ENCODE measurements at regions not wholly inside any gene's neighbourhood (a gene's known extent, or its start where the extent isn't known, plus 50 kb on each side); places are given as distances from the start of the nearest gene placed in this dataset.

- no peak for TF ChIP-seq POLR2A (IDR thresholded peaks at IDR 0.05; ENCODE audit: low read depth, low read length)
- DNase-seq (ENCODE audit: insufficient read length, low spot score) (no peak), FAIRE-seq (peak; percentile 57)
These were observed 126.3 kb upstream of the PRNP start for GRCh38 chr20:4559906-4560305.

- DNase-seq (ENCODE audit: insufficient read length, low spot score): no peak
- FAIRE-seq: no peak
- TF ChIP-seq POLR2A (IDR thresholded peaks at IDR 0.05; ENCODE audit: low read depth, low read length): no peak
These were observed 127.2 kb upstream of the PRNP start for GRCh38 chr20:4559106-4559505.

GRCh38 chr20:4556781-4557180 is 129.5 kb upstream of the PRNP start:
- DNase-seq (ENCODE audit: insufficient read length, low spot score): no peak
- no peak for TF ChIP-seq POLR2A (IDR thresholded peaks at IDR 0.05; ENCODE audit: low read depth, low read length)
- peak; percentile 6 for FAIRE-seq

GRCh38 chr20:4555188-4555890 is 130.9 kb upstream of the PRNP start:
- TF ChIP-seq POLR2A (IDR thresholded peaks at IDR 0.05; ENCODE audit: low read depth, low read length): no peak
- FAIRE-seq (peak; percentile 100), DNase-seq (ENCODE audit: insufficient read length, low spot score) (no peak)

- FAIRE-seq (no peak), DNase-seq (ENCODE audit: insufficient read length, low spot score) (no peak)
- no peak for TF ChIP-seq POLR2A (IDR thresholded peaks at IDR 0.05; ENCODE audit: low read depth, low read length)
These were observed 131.9 kb upstream of the PRNP start for GRCh38 chr20:4554346-4554745.

GRCh38 chr20:4552075-4552640 is 134.1 kb upstream of the PRNP start:
- DNase-seq (ENCODE audit: insufficient read length, low spot score): no peak
- FAIRE-seq: no peak
- TF ChIP-seq POLR2A (IDR thresholded peaks at IDR 0.05; ENCODE audit: low read depth, low read length): no peak

GRCh38 chr20:4550740-4551139 is 135.5 kb upstream of the PRNP start:
- FAIRE-seq: peak; percentile 93

GRCh38 chr20:4549711-4550259 is 136.5 kb upstream of the PRNP start:
- FAIRE-seq (no peak), DNase-seq (ENCODE audit: insufficient read length, low spot score) (no peak)
- no peak for TF ChIP-seq POLR2A (IDR thresholded peaks at IDR 0.05; ENCODE audit: low read depth, low read length)

More at GRCh38 chr20:4550740-4551139, 135.5 kb upstream of the PRNP start:
- no peak for TF ChIP-seq POLR2A (IDR thresholded peaks at IDR 0.05; ENCODE audit: low read depth, low read length)
- DNase-seq (ENCODE audit: insufficient read length, low spot score): no peak

GRCh38 chr20:4548552-4548951 is 137.7 kb upstream of the PRNP start:
- no peak for TF ChIP-seq POLR2A (IDR thresholded peaks at IDR 0.05; ENCODE audit: low read depth, low read length)
- DNase-seq (ENCODE audit: insufficient read length, low spot score) (no peak), FAIRE-seq (no peak)

- no peak for TF ChIP-seq POLR2A (IDR thresholded peaks at IDR 0.05; ENCODE audit: low read depth, low read length)
- DNase-seq (ENCODE audit: insufficient read length, low spot score): peak; percentile 38
- peak; percentile 94 for FAIRE-seq
These were observed 139.5 kb upstream of the PRNP start for GRCh38 chr20:4546786-4547185.

GRCh38 chr20:4546342-4546741 is 139.9 kb upstream of the PRNP start:
- DNase-seq (ENCODE audit: insufficient read length, low spot score): no peak
- no peak for TF ChIP-seq POLR2A (IDR thresholded peaks at IDR 0.05; ENCODE audit: low read depth, low read length)
- no peak for FAIRE-seq

- FAIRE-seq (no peak), DNase-seq (ENCODE audit: insufficient read length, low spot score) (no peak)
- TF ChIP-seq POLR2A (IDR thresholded peaks at IDR 0.05; ENCODE audit: low read depth, low read length): no peak
These were observed 140.7 kb upstream of the PRNP start for GRCh38 chr20:4545526-4545925.

GRCh38 chr20:4544765-4545164 is 141.5 kb upstream of the PRNP start:
- no peak for DNase-seq (ENCODE audit: insufficient read length, low spot score)
- no peak for TF ChIP-seq POLR2A (IDR thresholded peaks at IDR 0.05; ENCODE audit: low read depth, low read length)
- FAIRE-seq: peak; percentile 67

GRCh38 chr20:4542270-4542669 is 144.0 kb upstream of the PRNP start:
- TF ChIP-seq POLR2A (IDR thresholded peaks at IDR 0.05; ENCODE audit: low read depth, low read length): no peak
- DNase-seq (ENCODE audit: insufficient read length, low spot score) (no peak), FAIRE-seq (no peak)

- DNase-seq (ENCODE audit: insufficient read length, low spot score): no peak
- no peak for FAIRE-seq
- no peak for TF ChIP-seq POLR2A (IDR thresholded peaks at IDR 0.05; ENCODE audit: low read depth, low read length)
These were observed 151.9 kb upstream of the PRNP start for GRCh38 chr20:4534315-4534714.
